ENCODE measurements at regions not wholly inside any gene's neighbourhood (a gene's known extent, or its start where the extent isn't known, plus 50 kb on each side); places are given as distances from the start of the nearest gene placed in this dataset.

DNA sequence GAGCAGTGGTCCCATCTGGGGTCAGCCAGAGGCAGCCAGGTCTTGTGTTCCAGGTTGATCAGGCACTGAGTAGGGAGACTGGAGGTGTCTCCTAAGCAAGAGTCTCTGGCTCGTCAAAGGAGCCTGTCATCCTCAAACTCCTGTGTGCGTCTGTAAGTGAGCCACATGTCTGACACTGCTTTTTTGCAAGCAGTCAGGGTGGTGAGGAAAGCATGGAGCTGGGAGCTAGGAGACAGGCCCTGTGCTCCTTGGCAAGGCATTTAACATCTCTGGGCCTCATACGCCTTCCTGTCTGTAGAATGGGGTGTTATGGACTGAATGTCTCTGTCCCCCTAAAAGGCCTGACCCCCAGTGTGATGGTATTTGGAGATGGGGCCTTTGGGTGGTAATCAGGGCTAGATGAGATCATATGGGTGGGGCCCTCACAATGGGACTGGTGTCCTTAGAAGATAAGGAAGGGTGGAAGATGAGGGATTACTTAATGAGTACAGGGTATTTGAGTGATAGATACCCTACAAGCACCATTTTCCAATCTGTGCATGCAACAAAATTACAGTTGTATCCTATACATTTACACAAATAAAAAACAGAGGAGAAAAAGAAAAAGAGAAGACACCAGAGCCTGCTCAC, 53.0 kb downstream of the ARL6IP4 start:
- H3K9ac ChIP-seq = no peak overlapping the region
- no peak overlapping the region for H2AFZ ChIP-seq
- peaks cover 2% of the 10 kb centered on the region for H3K79me2 ChIP-seq
- H3K27ac ChIP-seq = no peak overlapping the region
- no peaks in the 10 kb centered on the region for H3K4me1 ChIP-seq
- no peak overlapping the region for H3K4me2 ChIP-seq (ENCODE audit: low read length)
- no peaks in the 10 kb centered on the region for H3K36me3 ChIP-seq (ENCODE audit: control insufficient read depth, insufficient read depth, low read length)
- H3K9me3 ChIP-seq (ENCODE audit: control insufficient read depth, low read length) = no peaks in the 10 kb centered on the region
- TF ChIP-seq CTCF (IDR thresholded peaks at IDR 0.05) = no peak
- H3K27me3 ChIP-seq (ENCODE audit: control insufficient read depth, insufficient read depth, low read length) = no peaks in the 10 kb centered on the region
- H3K4me3 ChIP-seq (ENCODE audit: low read depth, low read length) = no peak overlapping the region

DNA sequence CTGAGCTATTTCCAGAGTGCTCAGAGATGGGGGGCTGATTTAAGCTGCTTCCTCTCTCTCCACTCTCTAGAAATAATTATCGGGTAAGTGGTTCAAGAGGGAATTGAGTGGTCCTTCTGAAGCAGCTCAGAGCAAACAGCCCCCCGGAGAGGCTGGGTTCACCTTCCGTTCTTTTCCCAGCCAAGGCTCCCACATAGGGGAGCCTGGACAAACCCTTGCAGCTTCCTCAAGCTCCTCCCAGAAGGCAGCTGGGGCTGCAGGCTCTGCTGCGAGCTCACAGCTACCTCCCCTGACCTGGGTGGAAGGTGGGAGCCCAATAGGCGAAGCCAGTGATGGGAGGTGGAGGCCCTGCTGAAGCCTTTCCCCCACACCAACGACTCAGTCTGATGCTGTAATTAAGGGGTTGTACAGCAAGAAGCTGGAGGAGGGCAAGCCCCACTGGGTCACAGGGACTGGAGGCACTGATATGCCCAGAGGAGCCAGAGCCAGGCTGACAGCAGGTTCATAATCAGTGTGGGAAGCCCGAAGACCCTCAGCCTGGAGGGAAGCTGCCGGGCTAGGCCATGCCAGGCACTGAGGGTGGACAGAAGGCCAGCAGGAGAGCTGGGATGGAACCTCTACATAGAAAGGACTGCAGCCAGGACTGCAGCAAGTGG, 52.4 kb downstream of the ARL6IP4 start:
- H2AFZ ChIP-seq = no peak overlapping the region
- no peaks in the 10 kb centered on the region for H3K36me3 ChIP-seq (ENCODE audit: control insufficient read depth, insufficient read depth, low read length)

More for the DNA sequence above, 52.4 kb downstream of the ARL6IP4 start:
- Histone ChIP-seq H3K4me2 (ENCODE audit: low read length) (no peak overlapping the region), H3K4me3 (ENCODE audit: low read depth, low read length) (no peak overlapping the region), H3K27ac (no peak overlapping the region), H3K27me3 (ENCODE audit: control insufficient read depth, insufficient read depth, low read length) (no peaks in the 10 kb centered on the region), H3K4me1 (no peaks in the 10 kb centered on the region), H3K79me2 (peaks cover 2% of the 10 kb centered on the region), H3K9me3 (ENCODE audit: control insufficient read depth, low read length) (no peaks in the 10 kb centered on the region), H3K9ac (no peak overlapping the region)
- no peak for TF ChIP-seq CTCF (IDR thresholded peaks at IDR 0.05)

Measured in parathyroid adenoma (tissue), 2 donors.